ENCODE measurements at regions not wholly inside any gene's neighbourhood (a gene's known extent, or its start where the extent isn't known, plus 50 kb on each side); places are given as distances from the start of the nearest gene placed in this dataset.

- H3K27ac ChIP-seq (ENCODE audit: insufficient read depth, low read length), result no peak overlapping the region
- no peak for DNase-seq
- H4K91ac ChIP-seq (ENCODE audit: insufficient read depth, low read depth, low read length), result no peak overlapping the region
- H3K9me3 ChIP-seq (ENCODE audit: control insufficient read depth, insufficient read depth, low read length), result 0 out of 2 replicates have a peak, but pooled peaks cover 2% of the 10 kb centered on the region
- no peak overlapping the region for H2BK20ac ChIP-seq (ENCODE audit: low read depth, low read length)
- no peak for ATAC-seq (ENCODE audit: low read depth)
- H3K36me3 ChIP-seq (ENCODE audit: control insufficient read depth, insufficient read depth, low read length), result no peaks in the 10 kb centered on the region
- no peak overlapping the region for H4K8ac ChIP-seq (ENCODE audit: low read depth in 2 of 2, low read length in 2 of 2)
- H3K27me3 ChIP-seq (ENCODE audit: control insufficient read depth, insufficient read depth, low read length), result peaks cover 57% of the 10 kb centered on the region
- no peak overlapping the region for H3K14ac ChIP-seq (replicated peaks; ENCODE audit: low read depth, low read length)
- H3K18ac ChIP-seq (ENCODE audit: low read depth, low read length), result no peak overlapping the region
- POLR2A ChIA-PET (ENCODE audit: unreplicated experiment), result no interaction called here
- no peak overlapping the region for H3K4me2 ChIP-seq (ENCODE audit: low read depth, low read length)
- H3K9me1 ChIP-seq (ENCODE audit: insufficient read depth, low read length), result no peaks in the 10 kb centered on the region
- no peak overlapping the region for H3K9ac ChIP-seq (ENCODE audit: low read depth, low read length)
- no peak overlapping the region for H3K4ac ChIP-seq (ENCODE audit: low read depth, low read length)
- intact Hi-C loops (cut with micrococcal nuclease) (no loop called here), dilution Hi-C loops (cut with HindIII; ENCODE audit: low sequenced_read_pairs, unreplicated experiment) (no loop called here), in situ Hi-C loops (cut with MboI; ENCODE audit: low sequenced_read_pairs) (no loop called here)
- H2BK15ac ChIP-seq (ENCODE audit: low read depth, low read length), result no peak overlapping the region
- H2AFZ ChIP-seq (replicated peaks; ENCODE audit: low read length, poor library complexity), result no peak overlapping the region
- no peak overlapping the region for H2BK120ac ChIP-seq (ENCODE audit: low read depth, low read length)
- H2BK5ac ChIP-seq (ENCODE audit: low read depth, low read length, poor library complexity, severe bottlenecking), result no peak overlapping the region
- 63% methylated on average over 3 of the region's 4 CpGs; no CpG with 5 or more reads in 1 of the 2 experiments for WGBS, 2 experiments (ENCODE audit: extremely low coverage in 2 of 2, insufficient read length in 1 of 2)
- H3K79me1 ChIP-seq (ENCODE audit: low read depth in 1 of 2, low read length in 2 of 2), result no peaks in the 10 kb centered on the region
- no peaks in the 10 kb centered on the region for H4K20me1 ChIP-seq (ENCODE audit: insufficient read depth, low read length)
- H2AK5ac ChIP-seq (ENCODE audit: low read depth, low read length), result no peak overlapping the region
- no TSS peak for BruUV-seq (replicated peaks)
- no peak overlapping the region for H4K5ac ChIP-seq (ENCODE audit: low read depth, low read length)
- no peak overlapping the region for H2AK9ac ChIP-seq (replicated peaks; ENCODE audit: low read depth, low read length, poor library complexity)
- TF ChIP-seq POLR2A (IDR thresholded peaks at IDR 0.05; ENCODE audit: low read depth, low read length), result no peak
- TF ChIP-seq MAZ (IDR thresholded peaks at IDR 0.05; ENCODE audit: borderline replicate concordance, low read depth, low read length), result no peak
- no peak for TF ChIP-seq BHLHE40 (IDR thresholded peaks at IDR 0.05; ENCODE audit: low read depth, low read length)
- TF ChIP-seq MAFK (IDR thresholded peaks at IDR 0.05; ENCODE audit: low read depth, low read length), result no peak
- TF ChIP-seq CHD1 (IDR thresholded peaks at IDR 0.05; ENCODE audit: low read depth, low read length), result no peak
- no peak for TF ChIP-seq FOS (IDR thresholded peaks at IDR 0.05; ENCODE audit: low read depth, low read length)
- TF ChIP-seq NFE2L2 (IDR thresholded peaks at IDR 0.05; ENCODE audit: low read depth, low read length), result no peak
- TF ChIP-seq CEBPB (IDR thresholded peaks at IDR 0.05; ENCODE audit: low read depth, low read length), result no peak
- no peak for TF ChIP-seq RFX5 (IDR thresholded peaks at IDR 0.05; ENCODE audit: low read depth, low read length)
- no peak for TF ChIP-seq SMC3 (IDR thresholded peaks at IDR 0.05; ENCODE audit: low read depth, low read length)
- no peak for TF ChIP-seq MXI1 (IDR thresholded peaks at IDR 0.05; ENCODE audit: borderline replicate concordance, low read depth, low read length)
- H3K23ac ChIP-seq (ENCODE audit: low read depth, low read length), result no peak overlapping the region
- no peaks in the 10 kb centered on the region for H3K4me1 ChIP-seq (ENCODE audit: control insufficient read depth, insufficient read depth, low read length)
- H3K56ac ChIP-seq (ENCODE audit: extremely low read depth, insufficient read depth, low read length), result no peak overlapping the region
- no peak overlapping the region for H3K4me3 ChIP-seq (ENCODE audit: insufficient read depth, low read depth, low read length)
- CTCF ChIA-PET, result no interaction called here
Measured at GRCh38 chr15:69602921-69603320, 150.3 kb downstream of the RPLP1 start.
